ENCODE measurements at regions not wholly inside any gene's neighbourhood (a gene's known extent, or its start where the extent isn't known, plus 50 kb on each side); places are given as distances from the start of the nearest gene placed in this dataset.
"Not testable (repeated sequence)": the region's sequence is repeated elsewhere in the genome, so short reads cannot be mapped to it uniquely, and the experiment has no call there.

GRCh38 chr2:11923935-11924334 is 177.5 kb downstream of the LPIN1 start:
- DNase-seq: no peak

DNA sequence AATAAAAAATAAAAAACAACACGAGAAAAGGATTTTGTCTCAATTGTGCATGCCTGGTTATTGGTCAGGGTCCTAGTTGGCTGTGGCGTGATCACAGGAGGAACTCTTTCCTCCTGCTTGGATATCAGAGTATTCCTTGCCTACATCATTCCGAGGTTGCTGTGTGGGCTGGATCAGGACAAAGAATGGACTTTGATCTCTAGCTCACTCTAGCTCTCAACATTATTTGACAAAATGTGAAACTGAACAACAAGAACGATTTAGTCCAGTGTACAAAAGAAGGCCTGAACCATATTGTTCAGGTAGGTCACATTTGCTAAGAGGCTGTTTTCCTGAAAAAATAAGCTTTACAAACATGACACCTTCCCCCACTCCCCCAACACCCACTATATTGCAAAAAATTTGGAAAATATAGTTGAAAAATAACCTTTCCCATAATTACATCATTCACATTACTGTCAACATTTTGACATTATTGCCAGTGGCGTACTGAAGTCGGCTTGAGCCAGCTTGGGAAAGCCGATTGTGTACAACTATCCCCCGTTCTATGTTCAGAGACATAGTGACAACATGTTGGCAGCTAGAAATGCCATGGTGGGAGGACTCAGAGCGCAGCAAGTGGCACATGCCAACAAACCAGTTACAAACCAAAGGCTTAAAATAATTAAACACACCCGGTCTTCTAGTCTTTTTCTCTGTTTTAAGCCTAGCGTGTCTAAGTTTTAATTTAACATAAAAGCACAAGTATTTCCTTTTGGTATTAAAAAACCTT is 179.0 kb downstream of the LPIN1 start:
- no peak for DNase-seq

DNA sequence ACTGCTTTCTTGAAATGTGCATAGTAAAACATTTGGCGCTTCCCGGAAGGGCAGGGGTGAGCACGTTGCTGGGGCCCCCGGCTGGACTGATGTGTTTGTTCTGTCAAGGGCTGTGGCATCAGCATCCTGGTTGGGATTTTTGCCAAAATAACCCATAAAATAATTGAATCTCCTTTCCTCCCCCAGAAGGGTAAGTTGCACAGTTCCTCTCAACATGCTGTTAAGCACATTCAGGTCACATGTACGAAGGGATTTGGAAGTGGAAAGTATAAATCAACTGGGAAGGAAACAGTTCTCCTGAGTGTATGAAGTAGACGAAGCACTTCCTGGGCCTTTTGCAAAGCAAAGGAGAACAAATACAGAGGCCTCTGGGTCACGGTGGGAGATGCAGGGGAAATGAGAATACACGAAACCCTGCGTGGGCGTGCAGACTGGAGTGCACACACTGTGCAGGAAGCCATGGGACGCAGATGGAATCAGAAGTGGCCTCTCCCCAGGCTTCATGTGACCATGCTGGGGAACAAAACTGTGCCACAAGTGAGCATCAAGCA is 183.9 kb downstream of the LPIN1 start:
- DNase-seq: no peak

- no peak for DNase-seq
Measured at GRCh38 chr2:11932048-11932512, 185.6 kb downstream of the LPIN1 start.

GRCh38 chr2:11932962-11933361 is 186.5 kb downstream of the LPIN1 start:
- no peak for DNase-seq

GRCh38 chr2:11933854-11934253 is 187.4 kb downstream of the LPIN1 start:
- DNase-seq: no peak

DNA sequence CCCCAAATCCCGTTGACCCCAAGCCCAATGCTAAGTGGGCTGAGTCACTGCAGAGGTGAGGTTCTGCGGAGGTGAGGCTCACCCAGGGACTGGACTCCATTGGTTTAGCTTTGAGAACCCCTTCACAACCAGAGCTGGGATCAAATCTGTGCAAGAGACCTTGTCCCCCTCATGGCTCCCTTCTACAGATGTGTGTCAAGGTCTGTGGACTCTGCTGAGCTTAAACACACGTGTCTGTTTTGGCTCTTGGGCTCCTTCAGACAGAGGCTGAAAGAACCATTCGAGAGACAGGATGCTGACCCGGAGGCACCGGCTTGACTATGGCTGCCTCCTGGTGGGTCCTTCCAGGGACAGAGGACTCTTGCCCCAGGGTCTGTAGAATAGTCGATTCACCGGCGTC is 190.3 kb downstream of the LPIN1 start:
- no peak for DNase-seq

DNA sequence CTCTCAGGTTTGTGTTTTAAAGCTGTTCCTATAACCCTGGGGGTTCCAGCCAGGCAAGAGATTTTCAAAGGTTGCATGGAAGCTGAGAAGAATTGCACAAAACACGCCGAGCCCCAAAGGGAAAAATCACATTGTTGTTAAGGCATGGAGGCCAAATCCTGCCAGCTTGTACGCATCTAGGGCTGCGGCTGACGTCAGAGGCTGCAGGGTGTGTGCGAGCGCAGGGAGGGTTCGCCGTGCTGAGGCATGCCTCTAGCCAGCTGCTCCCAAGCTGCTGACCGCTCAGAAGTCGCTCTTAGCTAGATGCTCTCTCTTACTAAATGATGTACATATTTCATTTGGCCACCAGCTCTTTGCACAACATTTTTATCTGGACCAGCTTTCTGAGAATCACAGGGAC is 191.8 kb downstream of the LPIN1 start:
- DNase-seq: no peak

DNA sequence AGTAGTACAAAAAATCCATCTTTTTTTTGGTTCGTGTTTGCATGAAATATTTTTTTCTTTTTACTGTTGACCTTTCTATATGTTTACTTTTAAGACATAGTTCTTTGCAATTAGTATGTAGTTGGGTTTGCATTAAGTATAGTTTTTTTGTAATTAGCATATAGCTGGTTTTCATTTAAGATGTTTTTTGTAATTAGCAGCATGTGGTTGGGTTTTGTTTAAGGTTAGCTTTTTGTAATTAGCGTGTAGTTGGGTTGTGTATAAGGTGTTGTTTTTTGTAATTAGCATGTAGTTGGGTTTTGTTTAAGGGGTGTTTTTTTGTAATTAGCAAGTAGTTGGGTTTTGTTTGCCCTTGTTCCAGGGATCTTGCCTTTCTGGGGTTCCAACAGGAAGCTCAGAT is 193.1 kb downstream of the LPIN1 start:
- no peak for DNase-seq

DNA sequence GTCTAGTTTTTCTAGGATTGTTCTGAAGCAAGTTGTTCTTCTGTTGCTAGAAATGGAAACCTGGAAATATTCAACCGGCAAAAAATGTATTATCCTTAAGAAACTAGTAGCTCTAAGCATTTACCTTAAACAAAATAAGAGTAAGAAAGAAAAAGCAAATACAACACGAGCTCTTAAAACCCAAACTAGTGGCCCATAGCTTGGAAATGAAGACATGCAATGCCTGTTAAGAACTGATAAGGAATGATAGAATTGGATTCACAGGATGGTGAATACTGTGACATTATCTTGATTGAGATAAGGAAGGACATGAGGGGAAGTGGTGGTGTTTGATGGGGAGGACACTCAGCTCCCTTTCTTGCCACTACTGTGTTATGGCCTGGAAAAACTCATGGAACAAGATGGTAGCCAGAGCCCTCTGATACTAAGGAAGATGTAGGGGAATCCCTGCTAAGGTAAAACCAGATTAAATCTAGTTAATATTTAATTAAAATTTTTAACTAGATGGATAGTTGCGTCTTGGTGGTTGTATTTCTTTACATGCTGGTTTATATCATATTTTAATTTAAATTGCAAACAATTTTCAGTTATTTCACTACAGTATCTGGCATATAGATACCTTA is 193.8 kb downstream of the LPIN1 start:
- no peak for DNase-seq

DNA sequence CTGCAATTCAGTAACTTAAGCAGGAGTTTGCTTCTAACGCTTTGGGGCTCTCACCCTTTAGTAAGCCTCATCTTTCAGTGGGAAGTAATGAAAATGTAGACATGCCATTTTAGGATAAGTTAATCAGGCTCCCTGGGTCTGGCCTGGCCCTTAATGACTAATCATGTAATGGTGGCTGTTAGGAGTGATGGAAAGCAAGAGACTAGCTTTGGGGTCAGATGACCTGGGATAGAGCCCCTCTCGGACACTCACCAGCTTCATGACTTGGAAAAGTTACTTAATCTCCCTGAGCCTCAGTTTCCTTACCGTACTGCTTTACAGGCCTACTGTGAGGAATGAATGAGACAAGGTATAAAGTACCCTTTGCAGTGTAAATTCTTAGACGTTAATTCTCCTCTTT is 194.4 kb downstream of the LPIN1 start:
- no peak for DNase-seq

DNA sequence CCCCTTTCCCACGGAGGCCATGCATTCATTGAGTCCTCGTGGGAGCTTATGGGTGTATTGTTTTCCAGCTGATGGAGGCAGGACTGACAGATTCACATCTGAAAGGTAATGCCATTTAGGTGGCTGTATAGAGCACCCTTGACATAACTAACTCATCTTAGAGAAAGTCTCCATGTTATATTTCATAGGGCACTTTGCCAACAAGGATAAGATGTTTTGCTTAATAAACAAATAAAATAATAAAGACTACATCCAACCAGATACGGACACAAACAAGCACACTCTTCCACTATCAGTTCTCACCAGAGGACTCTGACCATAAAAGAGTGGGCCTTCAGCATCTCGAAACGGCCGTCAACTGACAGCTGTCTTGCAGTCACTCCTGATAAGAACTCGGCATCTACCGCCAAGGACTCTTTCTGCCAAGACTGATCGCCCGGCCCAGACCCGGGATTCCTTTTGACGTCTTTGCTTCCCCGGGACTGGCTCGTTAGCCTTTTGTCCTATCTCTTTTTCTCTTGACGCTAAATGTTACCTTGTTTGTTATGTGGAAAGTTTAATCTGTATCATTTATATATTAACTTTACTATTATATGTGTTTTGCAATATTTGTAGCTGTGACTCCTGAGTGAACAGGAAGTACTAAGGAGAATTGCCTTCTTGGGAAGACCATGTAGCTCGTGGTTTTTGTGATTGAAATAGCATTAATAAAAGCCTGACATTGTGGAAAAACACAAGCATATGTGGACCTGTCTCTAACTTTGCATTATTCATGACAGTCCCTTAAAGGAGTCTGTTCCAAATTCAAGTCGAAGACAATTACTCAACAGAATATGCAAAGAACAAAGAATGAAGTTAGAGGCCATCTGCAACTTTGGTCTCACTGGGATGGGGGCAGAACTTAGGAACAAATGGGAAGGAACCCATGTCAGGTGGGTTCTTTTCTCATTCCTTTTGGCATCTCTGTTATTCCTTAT is 195.1 kb downstream of the LPIN1 start:
- no peak for DNase-seq

- no peak for DNase-seq
Measured at GRCh38 chr2:11942178-11942569, 195.7 kb downstream of the LPIN1 start.

DNA sequence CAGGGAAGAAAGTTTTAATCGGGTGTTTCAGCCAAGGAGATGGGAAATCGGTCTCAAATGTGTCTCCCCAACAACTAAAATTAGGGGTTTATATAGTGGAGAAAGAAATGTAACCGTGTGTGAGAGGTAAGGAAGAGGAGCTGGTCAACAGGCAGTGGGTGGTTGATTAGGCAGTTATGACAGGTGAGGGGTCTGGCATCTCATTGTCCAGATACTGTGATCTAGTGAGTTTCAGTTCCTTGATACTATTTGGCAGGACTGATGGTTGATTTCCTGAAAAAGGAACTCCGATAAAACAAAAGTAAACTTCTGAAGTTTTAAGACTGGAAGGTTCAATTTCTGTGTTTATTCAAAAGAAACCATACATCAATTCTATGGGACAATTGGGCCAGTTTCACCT is 197.9 kb downstream of the LPIN1 start:
- no peak for DNase-seq

DNA sequence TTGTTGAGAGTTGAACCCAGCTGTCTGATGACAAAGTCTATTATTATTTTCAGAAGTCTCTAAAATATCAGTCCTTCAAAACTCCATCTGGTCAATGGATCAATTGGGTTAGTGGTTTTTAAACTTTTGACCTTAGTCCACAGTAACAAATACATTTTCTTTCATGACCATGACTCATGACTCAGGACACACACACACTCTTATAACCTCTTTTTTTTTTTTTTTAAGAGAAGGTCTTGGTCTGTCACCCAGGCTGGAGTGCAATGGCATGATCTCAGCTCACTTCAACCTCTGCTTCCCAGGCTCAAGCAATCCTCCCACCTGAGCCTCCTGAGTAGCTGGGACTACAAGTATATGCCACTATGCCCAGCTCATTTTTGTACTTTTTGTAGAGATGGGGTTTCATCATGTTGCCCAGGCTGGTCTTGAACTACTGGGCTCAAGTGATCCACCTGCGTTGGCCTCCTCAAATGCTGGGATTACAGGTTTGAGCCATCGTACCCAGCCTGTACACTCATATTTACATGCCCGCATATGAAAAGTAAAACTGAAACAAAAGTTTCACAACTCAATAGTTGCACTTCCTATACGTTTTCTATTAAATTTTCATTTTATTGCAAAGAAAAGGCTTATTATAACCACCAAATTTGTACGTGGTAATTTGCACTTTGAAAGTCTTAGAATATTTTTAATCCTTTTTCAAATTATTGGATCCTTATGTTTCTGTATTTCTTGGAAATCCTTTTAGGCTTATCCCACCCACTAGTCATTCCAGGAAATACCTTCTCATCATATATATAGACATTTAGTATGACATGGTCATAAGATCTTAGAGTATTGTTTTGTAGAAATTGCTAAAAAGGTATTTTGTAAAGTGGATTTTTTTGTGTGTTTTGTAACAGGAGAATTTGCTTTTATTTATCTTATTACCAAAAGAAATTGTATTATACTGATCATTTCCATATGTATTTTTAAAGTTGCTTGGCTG is 199.0 kb downstream of the LPIN1 start:
- peak; percentile 14 for DNase-seq

- no peak for DNase-seq
Measured at GRCh38 chr2:11947956-11948355, 201.5 kb downstream of the LPIN1 start.

GRCh38 chr2:11949732-11950523 is 203.5 kb downstream of the LPIN1 start:
- DNase-seq: no peak

- no peak for DNase-seq
Measured at GRCh38 chr2:11950896-11951295, 204.5 kb downstream of the LPIN1 start.

- DNase-seq: not testable (repeated sequence)
Measured at GRCh38 chr2:11951492-11951891, 205.1 kb downstream of the LPIN1 start.

DNA sequence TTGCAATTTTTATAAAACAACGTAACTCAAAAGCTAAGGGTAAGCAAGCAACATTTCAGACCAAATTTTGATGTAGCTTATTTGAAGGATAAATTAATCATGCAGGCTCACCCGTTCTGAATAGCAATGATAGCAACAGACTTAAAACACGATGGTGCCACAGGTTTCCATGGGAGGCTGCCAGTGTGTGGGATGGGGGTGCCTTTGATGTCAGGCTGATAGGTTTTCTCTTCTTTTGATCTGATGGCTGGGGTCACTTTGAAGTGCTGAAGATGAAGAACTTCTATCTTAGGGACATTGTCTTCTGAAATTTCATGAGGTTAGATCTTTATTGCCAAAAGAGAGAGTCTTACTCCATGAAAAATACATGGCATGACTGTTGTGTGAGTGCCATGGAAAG is 206.8 kb downstream of the LPIN1 start:
- no peak for DNase-seq

GRCh38 chr2:11955314-11955713 is 208.9 kb downstream of the LPIN1 start:
- DNase-seq: no peak
